Right lobe of liver (tissue), 6 donors: ENCODE measurements at regions not wholly inside any gene's neighbourhood (a gene's known extent, or its start where the extent isn't known, plus 50 kb on each side); places are given as distances from the start of the nearest gene placed in this dataset.
A peak's percentile ranks its signal among the peaks of the same experiment; 100 is the strongest.

Experiments
- ATAC-seq, 4 donors: fragments of 200-7000 bp; cut with Tn5 transposase; one replicate each; pipeline ENCODE4 v1.9.1; 2020; ENCODE audit warnings: mild to moderate bottlenecking in 4 of 4, moderate library complexity in 4 of 4
- DNase-seq, 3 donors: peaks; one replicate each; pipeline ENCODE4 v3.0.0-alpha.2; 2020
- H3K27ac ChIP-seq, 3 donors: fragments of 200-600 bp; one replicate each; pipeline ENCODE4 v1.8.0; 2022
- H3K27me3 ChIP-seq, 2 donors: fragments of 200-600 bp; one replicate each; pipeline ENCODE4 v1.8.0; 2022
- H3K36me3 ChIP-seq, 4 donors: fragments of 200-600 bp; sonication (generic) in 1 of 4; one replicate each; pipeline versions ENCODE4 v1.5.1 to v1.8.0; 2017 to 2022; ENCODE audit warnings: control low read depth in 1 of 4
- H3K4me1 ChIP-seq, 4 donors: fragments of 200-600 bp; sonication (generic) in 1 of 4; one replicate each; pipeline versions ENCODE4 v1.5.1 to v1.8.0; 2017 to 2022; ENCODE audit warnings: control low read depth in 1 of 4
- H3K4me3 ChIP-seq, 3 donors: fragments of 200-600 bp; one replicate each; pipeline ENCODE4 v1.8.0; 2022
- H3K9me3 ChIP-seq, 4 donors: fragments of 200-600 bp; sonication (generic) in 1 of 4; one replicate each; pipeline versions ENCODE4 v1.5.1 to v1.8.0; 2017 to 2022; ENCODE audit warnings: control low read depth in 1 of 4
- CTCF ChIP-seq, 4 donors: fragments of 200-600 bp in 3 of 4; fragments of 450-650 bp in 1 of 4; IDR thresholded peaks; one replicate each; pipeline versions ENCODE4 v1.5.1 to v1.8.0; 2016 to 2022; ENCODE audit warnings: antibody characterized with exemption in 4 of 4, mild to moderate bottlenecking in 2 of 4
- POLR2A ChIP-seq: fragments of 450-650 bp; IDR thresholded peaks from one replicate; pipeline ENCODE4 v1.6.1; 2017; ENCODE audit warnings: antibody characterized with exemption, mild to moderate bottlenecking
- WGBS: methylation state at CpG from one replicate; pipeline ENCODE4 v1.1.6; 2018; ENCODE audit warnings: low coverage, low lambda C conversion rate; ENCODE audit not compliant: insufficient coverage; ENCODE audit errors: missing lambda C conversion rate; 5-methylcytosine and 5-hydroxymethylcytosine counted together
- intact Hi-C, 2 donors: fragments of 100-400 bp; cut with DNase I; formaldehyde crosslinking; loops; one replicate each; pipeline versions ENCODE4 v1.11.2 to v1.14.1; 2022
- small RNA-seq, 2 experiments: library from RNA; depleted of rRNA; stranded (forward); fragments of <200 nt; gene quantifications; one replicate each; pipeline ENCODE3, GENCODE V24; 2016
- donor health status: DM: no; HTN: yes; CAD: no.
- donor health status: DM: no; HTN: no; CAD: no.
- donor health status: DM: no; HTN: no; CAD: no.
- donor health status: DM: no; HTN: yes; CAD: no.
- donor health status: DM: no; HTN: yes; CAD: no.

GRCh38 chr1:221793439-221794078 lies 51.7 kb upstream of the DUSP10 start:
- Histone ChIP-seq H3K4me3 (no peak overlapping the region), H3K9me3 (no peaks in the 10 kb centered on the region), H3K4me1 (no peaks in the 10 kb centered on the region), H3K36me3 (no peaks in the 10 kb centered on the region), H3K27me3 (no peaks in the 10 kb centered on the region), H3K27ac (no peak overlapping the region)
- ATAC-seq (peak in 1 of 4 donors; percentile 35), DNase-seq (no peak)
- TF ChIP-seq POLR2A (no peak), CTCF (IDR thresholded peaks at IDR 0.05) (no peak)
- intact Hi-C loops, result no loop called here
- WGBS, result 64% methylated on average over 3 of the region's 3 CpGs

GRCh38 chr1:221791846-221792245 lies 50.0 kb upstream of the DUSP10 start:
- H3K27me3 ChIP-seq, result no peaks in the 10 kb centered on the region
- ATAC-seq (no peak), DNase-seq (no peak)
- TF ChIP-seq POLR2A, result no peak
- TF ChIP-seq CTCF (IDR thresholded peaks at IDR 0.05), result no peak
- H3K4me1 ChIP-seq, result no peaks in the 10 kb centered on the region
- H3K27ac ChIP-seq, result no peak overlapping the region
- intact Hi-C loops, result no loop called here
- H3K36me3 ChIP-seq, result no peaks in the 10 kb centered on the region
- H3K9me3 ChIP-seq, result no peaks in the 10 kb centered on the region
- WGBS, result 92% methylated on average over 1 of the region's 2 CpGs
- H3K4me3 ChIP-seq, result no peak overlapping the region

Small RNAs in the stretch of these regions (small RNA-seq; reads per million reads assigned to genes)
- 0 reads per million in 2 experiments for gene RNU6-403P
